GM18498 (cell line): ENCODE measurements at regions not wholly inside any gene's neighbourhood (a gene's known extent, or its start where the extent isn't known, plus 50 kb on each side); places are given as distances from the start of the nearest gene placed in this dataset.

Source experiments
- ATAC-seq: cut with Tn5 transposase; IDR thresholded peaks from one replicate; pipeline ENCODE4 v1.9.1; 2021; ENCODE audit warnings: mild to moderate bottlenecking, moderate library complexity; ENCODE audit not compliant: unreplicated experiment

DNA sequence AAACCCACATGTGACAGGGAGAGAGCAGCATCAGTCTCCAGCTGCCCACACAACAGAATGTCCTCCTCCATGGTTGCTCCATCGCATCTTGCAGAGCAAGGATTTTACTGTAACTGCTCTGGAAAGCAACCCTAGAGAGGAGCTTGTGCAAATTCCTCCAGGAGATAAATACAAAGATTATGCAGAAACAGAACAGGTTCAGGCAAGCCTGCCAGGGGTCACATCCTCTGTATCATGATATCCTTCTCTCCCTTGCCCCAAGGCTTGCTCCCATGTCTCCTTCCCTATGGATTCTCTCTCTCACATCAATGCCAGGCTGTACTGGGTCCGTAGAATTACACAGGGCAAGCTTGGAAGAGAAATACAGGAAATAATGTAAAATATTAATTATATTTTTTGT, 226.0 kb downstream of the MPDZ start:
- no peak for ATAC-seq

- no peak for ATAC-seq
Measured at GRCh38 chr9:13054389-13054788, 225.1 kb downstream of the MPDZ start.
